Left lung (tissue), 4 donors: ENCODE measurements at regions not wholly inside any gene's neighbourhood (a gene's known extent, or its start where the extent isn't known, plus 50 kb on each side); places are given as distances from the start of the nearest gene placed in this dataset.

Experiments
- ATAC-seq: fragments of 200-7000 bp; cut with Tn5 transposase; one replicate; pipeline ENCODE4 v1.9.1; 2020; ENCODE audit warnings: moderate library complexity
- DNase-seq, 4 donors: peaks; one replicate each; pipeline ENCODE4 v3.0.0-alpha.2; 2013 to 2020
- H3K27ac ChIP-seq, 2 donors: fragments of 200-600 bp; sonication (generic) in 1 of 2; one replicate each; pipeline versions ENCODE4 v1.5.0 to v1.8.0; 2020 to 2021
- H3K27me3 ChIP-seq, 2 donors: fragments of 200-600 bp; sonication (generic) in 1 of 2; one replicate each; pipeline versions ENCODE4 v1.5.0 to v1.8.0; 2020 to 2021
- H3K36me3 ChIP-seq, 2 donors: fragments of 200-600 bp; sonication (generic) in 1 of 2; one replicate each; pipeline versions ENCODE4 v1.5.0 to v1.8.0; 2020 to 2021
- H3K4me1 ChIP-seq, 2 donors: fragments of 200-600 bp; one replicate each; pipeline ENCODE4 v1.8.0; 2021
- H3K4me3 ChIP-seq, 2 donors: fragments of 200-600 bp; sonication (generic) in 1 of 2; one replicate each; pipeline versions ENCODE4 v1.5.0 to v1.8.0; 2020 to 2021; ENCODE audit warnings: mild to moderate bottlenecking in 1 of 2
- H3K9me3 ChIP-seq, 2 donors: fragments of 200-600 bp; sonication (generic) in 1 of 2; one replicate each; pipeline versions ENCODE4 v1.5.0 to v1.8.0; 2020 to 2021
- intact Hi-C, 2 donors: fragments of 100-400 bp; cut with DNase I; formaldehyde crosslinking; loops; one replicate each; pipeline versions ENCODE4 v1.11.2 to v1.14.2; 2022
- TF ChIP-seq, protein P1 (sequence below), 2 donors: fragments of 200-600 bp; sonication (generic) in 1 of 2; IDR thresholded peaks; one replicate each; pipeline versions ENCODE4 v1.5.0 to v1.8.0; 2021; ENCODE audit warnings: antibody characterized with exemption in 2 of 2
- donor health status: DM: no; HTN: yes; CAD: no.
- donor health status: DM: no; HTN: no; CAD: no.

DNA sequence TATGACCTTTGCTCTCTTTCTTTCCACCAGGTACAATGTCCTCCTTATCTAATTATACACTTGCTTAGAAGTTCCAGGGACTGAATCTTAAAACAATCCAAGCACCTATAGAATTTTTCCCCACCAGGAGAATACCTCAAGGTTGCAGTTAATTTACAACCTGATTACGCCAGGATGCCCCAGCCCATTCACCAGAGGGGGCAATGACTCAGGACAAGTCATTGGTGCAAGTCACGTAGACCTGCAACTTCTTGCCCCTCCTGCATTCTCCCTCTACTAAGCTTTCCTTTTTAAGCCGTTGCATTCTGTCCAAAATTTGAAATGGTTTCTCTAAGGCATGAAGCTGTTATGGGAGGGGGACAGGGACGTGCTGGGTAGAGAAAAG lies 111.1 kb upstream of the SCAF11 start:
- TF ChIP-seq, protein P1, sequence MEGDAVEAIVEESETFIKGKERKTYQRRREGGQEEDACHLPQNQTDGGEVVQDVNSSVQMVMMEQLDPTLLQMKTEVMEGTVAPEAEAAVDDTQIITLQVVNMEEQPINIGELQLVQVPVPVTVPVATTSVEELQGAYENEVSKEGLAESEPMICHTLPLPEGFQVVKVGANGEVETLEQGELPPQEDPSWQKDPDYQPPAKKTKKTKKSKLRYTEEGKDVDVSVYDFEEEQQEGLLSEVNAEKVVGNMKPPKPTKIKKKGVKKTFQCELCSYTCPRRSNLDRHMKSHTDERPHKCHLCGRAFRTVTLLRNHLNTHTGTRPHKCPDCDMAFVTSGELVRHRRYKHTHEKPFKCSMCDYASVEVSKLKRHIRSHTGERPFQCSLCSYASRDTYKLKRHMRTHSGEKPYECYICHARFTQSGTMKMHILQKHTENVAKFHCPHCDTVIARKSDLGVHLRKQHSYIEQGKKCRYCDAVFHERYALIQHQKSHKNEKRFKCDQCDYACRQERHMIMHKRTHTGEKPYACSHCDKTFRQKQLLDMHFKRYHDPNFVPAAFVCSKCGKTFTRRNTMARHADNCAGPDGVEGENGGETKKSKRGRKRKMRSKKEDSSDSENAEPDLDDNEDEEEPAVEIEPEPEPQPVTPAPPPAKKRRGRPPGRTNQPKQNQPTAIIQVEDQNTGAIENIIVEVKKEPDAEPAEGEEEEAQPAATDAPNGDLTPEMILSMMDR (IDR thresholded peaks at IDR 0.05): no peak

DNA sequence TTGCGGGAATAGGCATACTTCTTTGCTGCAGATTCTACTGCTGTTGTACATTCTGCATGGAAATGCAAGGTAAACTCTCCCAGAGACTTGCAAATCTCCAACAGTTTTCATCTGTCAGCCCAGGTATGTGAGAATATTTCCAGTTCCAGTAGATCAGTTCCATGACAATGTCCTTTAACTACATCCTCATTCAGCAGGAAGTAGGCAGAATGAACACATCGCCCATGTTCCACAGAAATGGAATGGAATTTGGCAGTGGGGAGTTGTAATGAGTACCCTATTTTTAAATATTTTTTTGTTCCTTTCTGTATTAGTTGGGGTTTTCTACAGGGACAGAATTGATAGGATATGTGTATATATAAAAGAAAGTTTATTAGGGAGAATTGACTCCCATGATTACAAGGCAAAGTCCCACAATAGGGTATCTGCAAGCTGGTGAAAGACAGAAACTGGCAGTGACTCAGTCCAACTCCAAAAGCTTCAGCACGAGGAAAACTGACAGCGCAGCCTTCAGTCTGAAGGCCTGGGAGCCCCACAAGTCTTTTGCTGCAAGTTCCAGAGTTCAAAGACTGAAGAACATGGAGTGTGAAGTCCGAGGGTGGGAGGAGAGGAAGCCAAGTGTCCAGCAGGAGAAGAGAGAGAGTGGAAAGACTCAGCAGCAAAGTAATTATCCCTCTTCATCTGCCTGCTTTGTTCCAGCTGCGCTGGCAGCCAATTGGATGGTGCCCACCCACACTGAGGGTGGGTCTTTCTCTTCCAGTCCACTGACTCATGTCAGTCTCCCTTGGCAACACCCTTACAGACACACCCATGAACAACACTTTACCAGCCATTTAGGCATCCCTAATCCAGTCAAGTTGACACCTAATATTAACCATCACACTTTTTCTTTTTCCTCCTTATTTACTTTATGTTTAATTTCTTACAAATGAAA lies 110.4 kb upstream of the SCAF11 start:
- TF ChIP-seq, protein P1 (IDR thresholded peaks at IDR 0.05): no peak
- H3K27me3 ChIP-seq: no peaks in the 10 kb centered on the region
- intact Hi-C loops: no loop called here
- no peaks in the 10 kb centered on the region for H3K9me3 ChIP-seq
- H3K36me3 ChIP-seq: no peaks in the 10 kb centered on the region
- ATAC-seq (no peak), DNase-seq (no peak)
- H3K4me3 ChIP-seq: no peak overlapping the region
- no peak overlapping the region for H3K27ac ChIP-seq
- H3K4me1 ChIP-seq: no peaks in the 10 kb centered on the region

More for the DNA sequence above, 111.1 kb upstream of the SCAF11 start:
- no peak for ATAC-seq
- Histone ChIP-seq H3K36me3 (no peaks in the 10 kb centered on the region), H3K4me1 (no peaks in the 10 kb centered on the region), H3K4me3 (no peak overlapping the region), H3K27ac (no peak overlapping the region), H3K27me3 (no peaks in the 10 kb centered on the region), H3K9me3 (no peaks in the 10 kb centered on the region)
- DNase-seq: no peak
- intact Hi-C loops: no loop called here

DNA sequence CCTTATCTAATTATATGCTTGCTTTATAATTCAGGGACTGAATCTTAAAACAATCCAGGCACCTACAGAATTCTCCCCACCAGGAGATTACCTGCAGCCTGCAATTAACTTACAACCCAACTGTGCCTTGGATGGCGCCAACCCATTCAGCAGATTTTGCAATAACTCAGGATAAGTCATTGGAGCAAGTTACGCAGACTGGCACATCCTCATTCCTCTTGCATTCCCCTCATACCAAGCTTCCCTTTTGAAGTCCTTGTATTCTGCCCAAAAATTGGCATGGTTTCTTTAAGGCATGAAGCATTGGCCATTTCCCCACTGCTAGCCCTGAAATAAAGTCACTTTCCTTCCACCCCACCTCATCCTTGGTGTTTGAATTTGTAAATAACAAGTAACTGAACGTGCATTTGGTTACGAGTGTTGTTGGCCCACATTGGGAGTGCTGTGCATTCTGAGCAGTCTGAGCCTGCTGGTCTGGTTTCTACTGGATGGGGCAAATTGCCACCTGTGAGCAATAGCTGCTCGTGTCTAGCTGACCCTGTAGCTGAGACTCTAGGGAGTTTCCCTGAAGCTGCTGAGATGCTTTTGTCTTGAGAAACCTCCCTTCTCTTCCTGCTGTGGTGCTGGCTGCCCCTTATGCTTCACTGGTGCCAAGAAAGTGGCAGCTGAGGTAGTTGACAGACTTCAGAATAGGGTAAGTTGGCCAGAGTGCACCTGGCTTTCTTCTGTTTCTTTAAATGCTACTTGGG lies 99.2 kb upstream of the SCAF11 start:
- TF ChIP-seq, protein P1 (IDR thresholded peaks at IDR 0.05): no peak
- intact Hi-C loops: no loop called here

GRCh38 chr12:46087916-46088439 lies 97.6 kb upstream of the SCAF11 start:
- H3K27me3 ChIP-seq: no peaks in the 10 kb centered on the region
- H3K36me3 ChIP-seq: no peaks in the 10 kb centered on the region
- H3K4me3 ChIP-seq: no peak overlapping the region
- TF ChIP-seq, protein P1 (IDR thresholded peaks at IDR 0.05): no peak
- no peaks in the 10 kb centered on the region for H3K4me1 ChIP-seq
- no peak for ATAC-seq
- no peak overlapping the region for H3K27ac ChIP-seq
- intact Hi-C loops: no loop called here
- DNase-seq: no peak
- peaks cover 0 to 9% of the 10 kb centered on the region in 2 donors for H3K9me3 ChIP-seq

More for the DNA sequence above, 99.2 kb upstream of the SCAF11 start:
- Histone ChIP-seq H3K9me3 (peaks cover 0 to 9% of the 10 kb centered on the region in 2 donors), H3K27ac (no peak overlapping the region), H3K36me3 (no peaks in the 10 kb centered on the region), H3K4me3 (no peak overlapping the region), H3K27me3 (no peaks in the 10 kb centered on the region), H3K4me1 (no peaks in the 10 kb centered on the region)
- no peak for DNase-seq
- no peak for ATAC-seq
